Occipital lobe (tissue), 1 donor: ENCODE measurements at regions not wholly inside any gene's neighbourhood (a gene's known extent, or its start where the extent isn't known, plus 50 kb on each side); places are given as distances from the start of the nearest gene placed in this dataset.

ENCODE experiments used
- DNase-seq: peaks from one replicate; lab custom pipeline; 2025; lab: John Stamatoyannopoulos, UW

DNA sequence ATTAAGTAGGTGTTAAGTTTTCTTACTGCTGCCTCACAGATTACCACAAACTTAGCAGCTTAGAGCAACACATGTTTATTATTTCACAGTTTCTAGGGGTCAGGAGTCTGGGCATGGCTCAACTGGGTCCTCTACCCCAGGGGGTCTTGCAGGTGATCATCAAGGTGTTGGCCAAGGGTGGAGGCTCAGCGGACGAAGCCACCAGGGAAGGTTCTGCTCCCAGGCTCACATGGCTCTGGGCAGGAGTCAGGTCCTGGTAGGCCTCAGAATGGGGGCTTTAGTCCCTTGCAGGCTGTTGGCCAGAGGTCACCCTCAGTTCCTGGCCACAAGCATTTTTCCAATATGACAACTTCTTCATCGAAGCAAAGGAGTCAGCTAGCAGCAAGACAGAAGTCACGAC lies 362.5 kb downstream of the PREX1 start:
- DNase-seq: no peak

DNA sequence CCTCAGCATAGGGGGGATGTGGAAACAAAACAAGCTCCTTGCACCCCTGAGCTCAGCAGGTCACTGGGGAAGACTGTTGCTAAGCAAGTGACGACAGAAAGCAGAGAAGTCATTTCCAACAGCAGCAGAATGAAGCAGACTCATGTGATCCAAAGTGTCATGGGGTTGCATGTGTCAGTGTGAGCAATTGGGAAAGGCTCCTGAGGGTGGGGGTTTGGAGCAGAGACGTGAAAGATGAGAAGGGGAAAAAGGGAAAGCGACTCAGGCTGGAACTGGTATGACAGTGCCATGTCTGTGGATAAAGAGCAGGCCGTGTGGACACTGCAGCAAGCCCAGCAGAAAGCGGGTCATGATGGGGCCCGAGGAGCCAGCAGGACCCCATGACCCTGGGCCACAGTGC lies 363.9 kb downstream of the PREX1 start:
- no peak for DNase-seq

DNA sequence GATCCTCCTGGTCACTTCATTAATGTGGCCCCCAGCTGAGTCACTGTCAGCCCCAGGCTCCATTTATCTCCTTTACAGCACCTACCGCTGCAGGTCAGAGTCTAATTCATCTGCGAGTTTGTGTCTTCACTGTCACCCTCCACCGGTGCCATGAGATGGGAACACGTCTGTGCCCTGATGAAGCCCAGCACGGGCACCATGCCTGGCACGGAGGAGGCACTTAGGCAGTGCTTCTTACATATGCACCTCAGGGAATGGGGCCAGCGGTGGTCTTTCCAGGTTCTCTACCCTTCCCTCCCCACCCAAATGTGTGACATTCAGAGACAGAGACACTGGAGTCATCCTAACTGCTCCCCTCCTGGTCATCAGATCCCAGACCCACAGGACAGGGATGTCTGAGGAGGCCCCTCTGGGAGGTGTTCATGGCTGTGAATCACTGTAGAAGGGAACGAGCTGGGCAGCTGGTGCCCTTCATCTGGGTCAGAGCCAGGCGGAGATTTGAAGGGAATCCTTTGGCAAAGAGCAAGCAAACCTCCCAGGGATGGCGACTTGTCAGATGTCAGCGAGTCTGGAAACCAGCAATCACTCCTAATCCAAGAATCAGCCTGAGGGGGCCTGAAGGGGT lies 364.6 kb downstream of the PREX1 start:
- no peak for DNase-seq

DNA sequence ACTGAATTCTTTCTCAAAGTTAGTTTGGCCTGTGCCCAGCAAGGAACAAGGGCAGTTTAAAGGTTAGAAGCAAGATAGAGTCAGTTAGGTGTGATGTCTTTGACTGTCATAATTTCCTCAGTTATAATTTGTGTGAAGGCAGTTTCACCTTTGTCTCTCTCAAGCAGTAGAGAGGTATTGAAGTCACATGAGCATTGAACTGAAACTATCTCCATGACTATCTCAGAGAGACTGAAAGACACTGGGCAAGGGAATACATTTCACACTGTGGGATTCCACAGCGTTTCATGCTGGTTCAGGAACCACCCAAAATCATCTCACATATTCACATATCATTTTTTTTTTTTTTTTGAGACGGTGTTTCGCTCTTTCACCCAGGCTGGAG lies 366.1 kb downstream of the PREX1 start:
- DNase-seq: no peak

DNA sequence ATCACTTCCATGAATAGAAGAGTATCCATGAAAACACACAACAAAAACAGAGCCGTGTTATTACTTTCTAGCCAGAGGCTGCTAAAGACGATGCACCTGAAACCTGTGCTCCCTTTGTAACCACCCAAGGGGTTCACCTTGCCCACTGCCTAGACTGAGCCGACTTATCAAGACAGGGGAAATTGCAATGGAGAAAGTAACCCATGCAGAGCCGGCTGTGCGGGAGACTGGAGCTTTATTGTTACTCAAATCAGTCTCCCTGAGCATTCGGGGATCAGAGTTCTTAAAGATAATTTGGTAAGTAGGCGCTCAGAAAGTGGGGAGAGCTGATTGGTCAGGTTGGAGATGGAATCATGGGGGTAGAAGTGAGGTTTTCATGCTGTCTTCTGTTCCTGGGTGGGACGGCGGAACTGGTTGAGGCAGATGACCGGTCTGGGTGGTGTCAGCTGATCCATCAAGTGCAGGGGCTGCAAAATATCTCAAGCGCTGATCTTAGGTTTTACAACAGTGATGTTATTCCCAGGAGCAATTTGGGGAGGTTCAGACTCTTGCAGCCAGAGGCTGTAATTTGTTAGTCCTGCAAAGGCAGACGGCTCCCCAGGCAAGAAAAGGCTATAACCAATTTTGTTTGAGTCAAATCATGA lies 366.6 kb downstream of the PREX1 start:
- no peak for DNase-seq

DNA sequence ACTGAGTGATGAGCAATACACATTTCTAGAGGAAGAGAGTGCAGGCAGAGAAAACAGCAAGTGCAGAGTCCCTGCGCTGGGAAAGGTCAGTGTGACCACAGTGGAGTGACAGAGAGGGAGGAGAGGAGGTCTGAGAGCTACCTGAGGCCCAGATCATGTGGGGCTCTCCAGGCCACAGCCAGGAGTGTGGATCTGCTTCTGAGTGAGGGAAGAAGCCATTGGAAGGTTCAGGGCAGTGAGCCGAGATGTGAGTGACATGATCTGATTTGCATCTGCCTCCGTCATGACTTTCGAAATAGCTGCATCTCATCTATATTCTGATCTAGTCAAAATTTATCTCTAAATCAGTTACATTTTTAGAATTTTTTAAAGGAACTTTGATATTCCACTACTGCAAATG lies 367.1 kb downstream of the PREX1 start:
- DNase-seq: no peak

DNA sequence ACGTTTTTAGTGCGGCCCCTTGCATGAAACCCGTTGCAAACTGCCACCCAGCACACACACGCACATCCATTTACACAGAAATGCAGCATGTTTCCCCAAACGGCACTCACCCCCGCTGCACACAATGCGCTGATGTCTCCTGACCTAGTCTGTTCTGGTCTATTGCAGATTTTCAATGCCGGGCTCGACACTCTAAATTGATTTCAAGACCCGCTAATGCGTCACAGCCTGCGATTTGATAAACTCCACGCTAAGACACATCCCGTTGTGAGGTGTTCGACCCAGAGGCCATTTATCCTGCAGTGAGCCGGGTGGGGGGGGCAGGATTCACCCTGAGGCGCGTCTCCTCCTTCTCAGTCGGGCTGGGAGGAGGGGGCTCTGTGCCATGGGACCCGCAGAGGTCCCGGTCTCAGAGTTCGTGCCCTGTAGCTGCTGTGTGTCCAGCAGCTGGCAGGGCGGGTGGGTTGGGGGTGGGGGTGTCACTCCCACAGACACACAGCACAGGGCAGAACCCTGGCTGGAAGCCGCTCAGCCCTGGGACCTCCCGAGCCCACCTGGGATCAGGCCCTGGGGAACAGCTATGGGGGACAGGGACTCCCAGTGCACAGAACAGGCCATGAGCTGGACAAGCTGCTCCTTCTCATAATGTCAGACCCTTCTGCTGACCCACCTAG lies 367.9 kb downstream of the PREX1 start:
- DNase-seq: no peak

DNA sequence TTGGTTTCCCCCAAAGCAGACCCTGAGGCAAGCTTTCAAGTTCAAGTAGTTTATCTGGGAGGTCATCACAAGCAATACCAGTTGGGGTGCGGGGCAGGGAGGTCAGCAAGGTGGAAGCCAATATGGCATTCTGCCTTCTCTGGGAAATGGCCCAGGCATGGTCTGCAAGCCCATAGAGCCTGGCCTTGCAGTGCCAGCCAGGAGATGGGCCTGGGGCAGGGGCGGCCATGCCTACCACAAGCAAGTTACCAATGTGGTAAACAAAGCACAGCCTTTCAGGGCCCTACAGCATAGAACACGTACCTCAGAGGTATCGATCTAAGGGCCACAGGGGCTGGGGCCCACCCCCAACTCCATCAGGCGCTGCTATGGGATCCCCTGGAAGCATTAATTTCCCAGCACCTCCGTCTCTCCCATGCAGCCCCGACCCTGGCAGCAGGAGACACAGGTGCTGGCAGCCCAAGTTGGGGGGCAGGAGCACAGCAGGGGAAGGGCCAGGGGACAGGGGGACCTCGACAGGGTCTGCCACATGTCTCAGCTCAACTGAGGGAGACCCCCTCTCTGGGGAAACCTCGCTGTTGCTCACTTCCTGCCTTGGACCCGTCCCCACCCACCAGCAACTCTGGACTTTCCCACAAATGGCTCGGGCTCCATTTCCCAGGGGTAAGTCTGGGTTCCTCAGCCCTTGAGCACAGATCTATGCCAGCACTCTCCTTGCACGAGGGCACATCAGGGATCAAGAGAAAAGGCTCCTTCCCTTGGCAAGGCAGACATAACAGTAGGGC lies 369.0 kb downstream of the PREX1 start:
- DNase-seq: no peak

DNA sequence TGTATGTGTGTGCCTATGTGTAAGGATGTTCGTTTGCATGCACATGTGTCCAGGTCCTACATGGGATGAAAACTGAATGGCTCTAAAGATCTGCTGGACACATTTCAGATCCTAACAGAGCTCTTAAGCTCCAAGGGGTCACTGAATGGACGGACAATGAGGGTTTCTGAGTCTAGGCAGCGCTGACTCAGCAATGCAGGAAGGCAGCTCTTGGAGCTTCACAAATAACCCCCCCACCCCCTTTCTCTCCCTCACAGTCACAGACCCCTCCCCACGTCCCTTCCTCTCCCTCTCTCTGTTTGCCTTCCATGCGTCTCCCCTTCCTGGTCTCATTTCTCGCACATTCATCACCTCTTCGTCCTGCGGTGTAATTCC lies 369.8 kb downstream of the PREX1 start:
- no peak for DNase-seq

DNA sequence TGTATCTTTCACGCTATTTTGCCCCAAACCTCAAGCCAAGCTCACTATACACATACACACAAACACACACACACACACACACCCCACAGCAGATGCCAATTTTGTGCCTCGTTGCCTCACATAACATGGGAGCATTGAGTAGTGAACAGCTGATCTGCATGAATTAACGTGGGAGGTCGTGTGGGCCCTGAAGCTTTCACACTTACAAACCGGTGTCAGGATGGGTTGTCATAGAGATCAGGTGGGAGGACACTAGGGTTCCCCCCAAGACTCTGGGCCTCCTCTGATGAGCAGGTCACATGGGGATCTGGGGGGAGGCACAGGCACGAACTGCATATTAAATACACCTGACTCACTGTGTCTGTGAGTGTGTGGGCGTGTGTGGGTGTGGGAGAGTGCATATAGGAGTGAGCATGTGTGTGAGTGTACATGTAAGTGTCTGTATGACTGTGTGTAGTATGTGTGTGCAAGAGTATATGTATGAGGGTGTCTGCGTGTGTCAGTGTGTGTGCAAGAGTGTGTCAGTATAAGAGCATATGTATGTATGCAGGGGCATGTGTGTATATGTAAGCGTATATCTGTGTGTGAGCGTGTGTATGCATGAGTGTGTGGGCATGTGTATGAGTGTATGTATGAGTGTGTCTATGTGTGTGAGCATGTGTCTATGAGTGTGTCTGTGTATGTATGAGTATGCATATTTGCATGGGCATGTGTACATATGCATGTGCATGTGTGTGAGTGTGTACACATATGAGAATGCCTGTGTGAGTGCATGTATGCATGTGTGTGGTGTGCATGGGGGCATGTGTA lies 370.4 kb downstream of the PREX1 start:
- no peak for DNase-seq

DNA sequence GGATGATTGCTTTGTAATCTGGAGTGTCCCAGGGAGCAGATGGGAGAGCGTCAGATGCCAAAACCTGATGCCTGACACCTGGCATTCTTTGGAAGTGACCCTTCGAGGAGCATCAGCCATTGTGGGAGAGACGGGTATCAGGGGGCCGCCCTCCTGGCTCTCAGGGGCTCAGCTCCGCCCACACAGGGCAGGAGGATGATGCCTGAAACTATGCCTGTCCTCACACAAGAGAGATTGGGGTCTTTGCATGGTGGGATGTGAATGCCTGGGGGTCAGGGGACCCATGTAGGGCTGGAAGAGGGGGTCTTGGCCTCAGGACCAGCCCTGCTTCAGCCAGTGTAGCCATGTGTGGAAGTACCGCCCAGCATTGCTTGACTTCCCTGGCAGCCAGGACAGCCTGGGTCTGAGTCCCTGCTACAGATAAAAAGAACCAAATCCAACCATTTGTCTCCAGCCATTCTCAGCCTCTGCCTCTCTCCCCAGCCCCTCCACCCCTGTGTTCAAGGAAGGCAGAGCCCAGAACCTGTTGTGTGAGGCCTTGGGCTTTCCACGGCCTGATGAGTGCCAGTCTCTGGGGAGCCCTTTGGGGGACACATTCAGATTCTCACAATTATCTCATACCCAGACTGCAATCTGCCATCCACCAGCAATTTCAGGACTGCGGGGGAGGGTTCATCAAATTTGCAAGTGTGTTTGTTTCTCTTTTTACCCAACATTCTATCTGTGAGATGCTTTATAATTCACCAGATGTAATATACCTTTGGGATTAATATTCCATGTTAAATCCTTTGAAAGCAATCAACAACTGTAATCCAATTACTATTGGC lies 371.2 kb downstream of the PREX1 start:
- DNase-seq: no peak

DNA sequence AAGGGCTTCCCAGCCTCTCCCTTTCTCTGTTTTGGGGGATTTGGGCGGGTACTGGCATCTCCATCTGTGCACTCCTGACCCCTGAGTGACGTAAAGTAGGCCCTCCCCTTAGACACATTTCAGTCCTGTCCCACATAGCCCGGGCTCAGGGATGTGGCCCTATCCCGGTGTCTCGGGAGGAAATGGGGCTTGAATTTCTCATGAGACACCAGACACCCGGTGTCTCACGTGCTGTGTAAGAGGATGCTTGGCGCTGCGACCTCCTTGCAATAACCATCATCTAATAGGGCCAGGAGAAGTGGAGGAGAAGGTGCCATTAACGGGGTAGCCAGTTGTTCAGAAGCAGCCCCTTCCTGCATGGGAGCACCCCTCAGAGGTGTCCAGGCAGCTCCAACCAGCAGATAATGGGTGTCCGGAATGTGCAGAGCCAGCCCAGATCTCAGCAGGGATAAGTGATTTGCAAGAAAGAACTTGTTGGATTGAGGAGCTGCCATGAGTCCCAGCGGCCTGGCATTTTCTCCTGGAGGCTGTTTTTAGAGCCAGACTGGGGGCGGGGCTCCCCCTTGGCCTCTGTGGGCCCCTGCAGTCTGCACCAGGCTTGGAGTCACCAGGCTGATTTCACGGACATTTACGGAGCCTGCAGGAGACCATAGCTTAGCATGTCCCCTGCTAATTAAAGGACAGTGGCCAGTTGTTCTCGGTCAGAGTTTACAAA lies 372.0 kb downstream of the PREX1 start:
- DNase-seq: no peak

DNA sequence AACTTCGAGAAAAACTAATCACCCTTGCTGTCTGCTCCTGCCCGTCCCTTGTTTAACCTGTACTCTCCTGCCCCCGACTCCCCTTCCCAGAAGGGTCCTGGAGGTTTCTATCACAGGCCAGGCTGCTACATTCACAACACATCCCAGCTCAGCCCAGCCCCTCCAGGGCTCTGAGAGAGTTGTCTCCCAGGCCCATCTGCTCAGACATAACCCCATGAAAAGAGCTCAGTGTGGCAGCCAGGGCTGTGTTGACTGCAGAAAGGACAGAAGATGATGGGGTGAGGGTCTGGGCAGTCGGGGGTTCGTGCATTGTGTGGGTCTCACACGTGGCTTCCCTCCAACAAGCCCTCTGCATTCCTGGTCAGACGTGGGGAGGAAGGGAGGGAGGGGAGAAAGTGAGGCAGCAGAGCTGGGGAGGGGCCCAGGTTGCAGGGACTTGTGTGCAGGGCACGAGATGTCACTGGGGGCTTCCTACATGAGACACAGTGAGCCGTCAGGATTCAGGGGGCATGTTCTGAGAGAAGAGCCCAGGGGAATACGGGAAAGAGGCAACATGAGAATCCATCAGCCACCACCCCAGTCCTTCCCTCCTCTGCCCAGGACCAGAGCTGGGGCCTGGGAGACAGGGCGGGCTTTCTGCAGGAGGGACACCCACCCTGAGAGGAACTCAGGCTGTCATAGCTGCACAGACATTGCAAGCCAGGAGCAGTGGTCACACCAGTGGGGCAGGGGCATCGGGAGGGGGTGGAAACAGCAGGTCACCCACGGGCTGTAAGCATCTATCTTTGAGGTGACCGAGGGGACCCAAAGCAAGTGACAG lies 372.9 kb downstream of the PREX1 start:
- no peak for DNase-seq

DNA sequence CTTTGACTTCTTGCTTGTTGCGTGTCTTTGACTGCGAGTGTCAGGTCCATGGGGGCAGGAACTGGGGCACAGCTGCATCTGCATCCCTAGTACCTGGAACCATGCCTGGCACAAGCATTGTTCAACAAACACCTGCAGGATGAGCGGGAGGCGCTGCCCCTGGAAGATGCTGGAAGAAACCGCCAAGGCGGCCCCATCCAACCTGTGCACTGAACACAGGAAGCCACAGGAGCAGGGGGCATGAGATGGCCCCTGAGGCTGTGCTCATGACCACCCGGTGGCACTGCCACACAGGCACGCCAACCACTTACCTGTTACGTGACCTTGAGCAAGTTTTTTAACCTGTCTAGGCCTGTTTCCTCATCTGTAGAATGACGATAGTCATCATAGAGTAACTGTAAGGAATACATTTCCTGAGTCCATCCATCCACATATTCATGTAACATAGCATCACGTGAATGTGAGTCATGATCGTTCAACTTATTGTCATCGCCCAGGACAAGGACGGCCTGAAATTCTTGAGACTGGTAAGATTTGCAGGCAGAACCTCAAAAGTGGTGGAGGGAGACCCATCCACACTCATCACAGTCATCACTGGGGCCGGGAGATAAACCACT lies 374.2 kb downstream of the PREX1 start:
- DNase-seq: no peak

DNA sequence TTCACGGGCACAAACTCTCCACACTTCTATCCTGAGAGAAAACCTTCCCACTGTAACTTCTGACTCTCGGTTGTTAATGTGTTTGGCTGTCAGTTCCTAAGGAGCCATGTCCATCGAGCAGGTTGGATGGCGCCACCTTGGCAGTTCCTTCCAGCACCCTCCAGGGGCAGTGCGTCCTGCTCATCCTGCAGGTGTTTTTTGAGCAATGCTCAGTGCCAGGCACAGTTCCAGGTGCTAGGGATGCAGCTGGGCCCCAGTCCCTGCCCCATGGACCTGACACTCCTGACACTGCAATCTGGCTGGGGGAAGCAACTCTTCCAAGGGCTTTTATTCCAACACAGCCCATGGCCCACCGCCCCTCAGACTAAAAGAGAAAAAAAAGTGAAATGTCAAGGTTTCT lies 376.4 kb downstream of the PREX1 start:
- DNase-seq: no peak

DNA sequence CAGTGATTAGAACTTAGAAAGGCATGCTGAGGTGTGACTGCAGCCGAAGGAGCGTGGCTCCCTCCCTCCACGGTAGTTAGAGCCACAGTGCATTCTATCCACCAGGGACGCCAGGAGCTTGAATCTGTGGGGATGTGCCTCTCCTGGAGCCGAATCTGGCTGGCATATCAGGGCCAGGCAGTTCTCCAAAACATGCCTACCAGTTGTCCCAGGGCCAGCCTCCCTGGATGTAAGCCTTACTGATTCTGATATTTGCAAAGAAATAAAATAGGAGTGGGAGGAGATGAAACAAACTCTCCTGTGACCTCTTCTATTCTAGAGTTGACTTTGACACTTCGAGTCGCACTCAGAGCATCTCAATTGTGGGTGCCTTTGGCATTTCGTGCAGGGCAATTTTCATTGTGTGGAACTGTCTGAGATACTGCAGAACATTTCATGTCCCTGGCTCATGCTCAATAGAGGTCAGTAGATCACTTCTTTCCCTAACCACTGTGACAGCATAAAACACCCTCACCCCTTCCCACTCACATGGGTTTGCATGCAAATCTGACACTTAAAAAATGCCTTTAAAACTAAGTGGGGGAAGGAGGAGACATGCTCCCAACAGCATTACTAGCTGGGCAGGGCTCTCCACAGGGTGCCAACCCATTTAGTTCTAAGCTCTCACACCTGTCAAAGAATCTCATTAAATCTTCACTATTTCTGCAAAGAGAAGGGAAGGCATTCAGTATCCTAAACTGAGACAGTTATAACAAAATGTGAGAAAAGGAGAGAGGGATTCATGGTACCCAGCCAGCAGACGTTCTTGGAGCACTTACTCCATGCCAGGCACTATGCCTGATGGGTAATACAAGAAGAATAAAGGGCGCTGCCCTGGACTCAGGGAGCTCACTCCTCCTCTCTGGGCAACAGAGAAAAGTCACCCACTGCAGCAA lies 378.9 kb downstream of the PREX1 start:
- peak; percentile 29 for DNase-seq

DNA sequence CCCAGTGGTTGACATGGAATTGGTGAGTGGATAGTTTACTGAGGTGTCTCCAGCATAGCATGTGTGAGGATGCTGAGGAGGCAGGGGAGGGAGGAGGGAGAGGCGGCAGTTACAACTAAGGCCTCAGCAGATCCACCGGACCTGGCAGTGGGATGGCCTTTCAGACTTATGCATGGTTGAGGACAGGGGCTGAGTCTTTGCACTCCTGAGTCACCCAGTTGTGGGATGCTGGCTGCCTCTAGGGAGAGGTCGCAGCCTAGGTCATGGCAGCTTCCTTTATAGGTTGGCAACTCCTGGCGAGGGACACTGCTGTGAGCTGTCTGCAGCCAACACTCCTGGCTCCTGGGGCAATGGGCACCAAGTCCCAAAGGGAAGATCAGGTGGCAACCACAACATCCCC lies 380.3 kb downstream of the PREX1 start:
- DNase-seq: no peak

DNA sequence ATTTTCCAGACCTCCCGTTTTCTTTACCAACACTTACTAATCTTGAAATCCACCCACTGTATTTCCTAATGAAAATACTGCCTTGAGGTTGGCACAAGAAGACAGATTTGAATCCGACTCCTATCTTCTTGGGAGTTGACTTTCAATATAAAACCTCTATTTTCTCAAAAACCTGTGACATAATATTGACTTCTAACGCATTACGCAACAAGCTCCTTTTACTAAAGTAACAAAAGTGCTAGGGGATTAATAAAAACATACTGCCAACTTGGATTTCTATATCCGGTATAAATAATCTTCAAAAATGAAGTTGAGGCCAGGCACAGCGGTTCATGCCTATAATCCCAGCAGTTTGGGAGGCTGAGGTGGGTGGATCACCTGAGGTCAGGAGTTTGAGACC lies 382.0 kb downstream of the PREX1 start:
- no peak for DNase-seq
